GM20431 (cell line): ENCODE measurements at regions not wholly inside any gene's neighbourhood (a gene's known extent, or its start where the extent isn't known, plus 50 kb on each side); places are given as distances from the start of the nearest gene placed in this dataset.
"Not testable (repeated sequence)": the region's sequence is repeated elsewhere in the genome, so short reads cannot be mapped to it uniquely, and the experiment has no call there.

Source experiments
- in situ Hi-C: fragments of 300-500 bp; cut with MseI, MboI; formaldehyde crosslinking; loops from one replicate; pipeline ENCODE4 v1.15.0; 2020; ENCODE audit warnings: low sequenced_read_pairs; ENCODE audit not compliant: unreplicated experiment

DNA sequence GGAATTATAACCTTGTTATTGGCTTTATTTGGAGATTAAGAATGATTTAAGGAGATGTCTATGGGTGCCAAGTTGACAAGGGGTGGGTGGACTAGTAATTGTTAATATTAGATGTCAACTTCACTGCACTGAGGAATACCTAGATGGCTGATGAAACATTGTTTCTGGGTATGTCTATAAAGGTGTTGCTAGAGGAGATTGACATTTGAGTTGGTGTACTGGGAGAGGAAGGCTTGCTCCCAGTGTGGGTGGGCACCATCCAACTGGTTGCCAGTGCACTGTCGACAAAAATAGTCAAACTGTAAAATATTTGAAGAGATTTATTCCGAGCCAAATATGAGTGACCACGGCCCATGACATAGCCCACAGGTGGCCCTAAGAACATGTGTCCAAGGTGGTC, 378.8 kb downstream of the NDFIP2 start:
- in situ Hi-C loops = no loop called here

DNA sequence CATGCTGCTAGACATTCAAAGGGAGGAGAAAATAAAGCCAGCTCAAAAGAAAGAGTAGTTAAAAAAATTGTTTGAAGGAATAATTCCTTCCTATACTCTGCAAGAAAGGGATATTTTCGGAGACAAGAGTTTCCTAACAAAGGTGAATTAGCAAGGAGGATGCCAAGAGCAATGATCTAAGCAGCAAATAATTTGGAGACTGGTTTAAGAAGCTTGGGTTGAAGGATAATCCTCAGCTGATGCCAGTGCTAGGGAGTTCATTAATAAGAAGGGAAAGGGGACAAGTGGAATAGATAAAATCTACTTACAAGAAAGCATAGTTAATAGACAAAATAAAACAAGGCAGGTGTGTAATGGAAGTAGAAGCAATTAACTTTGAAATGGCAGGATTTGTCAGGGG, 372.3 kb downstream of the NDFIP2 start:
- in situ Hi-C loops = no loop called here

- in situ Hi-C loops = no loop called here
Measured at GRCh38 chr13:79851318-79851717, 370.4 kb downstream of the NDFIP2 start.

GRCh38 chr13:79847882-79848592, 367.1 kb downstream of the NDFIP2 start:
- in situ Hi-C loops = no loop called here

GRCh38 chr13:79846386-79846785, 365.4 kb downstream of the NDFIP2 start:
- in situ Hi-C loops = no loop called here

DNA sequence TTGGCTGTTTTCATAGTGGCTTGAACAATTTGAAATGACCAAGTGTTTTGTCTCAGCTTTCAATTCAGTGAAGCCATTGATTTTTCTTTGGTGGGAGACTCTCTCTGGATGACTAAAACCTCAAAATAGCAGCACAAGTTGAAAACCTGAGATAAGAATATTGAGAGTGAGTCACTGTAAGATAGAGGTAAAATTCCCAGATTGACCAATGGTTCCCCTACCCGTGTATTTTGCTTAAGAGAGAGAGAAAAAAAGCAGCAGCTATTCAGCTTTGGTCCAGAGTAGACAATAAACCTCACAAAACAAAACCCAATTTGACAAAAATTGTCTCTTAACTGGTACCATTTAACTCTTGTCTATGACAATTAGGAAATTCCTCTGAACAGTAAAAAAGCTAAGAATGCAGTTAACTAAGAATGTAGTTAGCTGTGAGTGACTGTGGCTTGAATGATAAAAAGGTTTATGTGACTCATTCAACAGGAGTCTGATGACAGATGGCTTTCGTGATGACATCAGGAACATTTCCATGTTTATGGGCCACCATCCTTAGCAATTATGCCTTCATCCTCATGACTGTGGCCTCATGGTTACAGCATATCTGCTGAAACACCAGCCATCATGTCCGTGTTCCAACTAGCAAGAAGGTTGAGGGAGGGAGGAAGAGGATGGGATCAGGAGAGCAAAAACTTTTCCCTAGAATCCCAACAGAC, 356.9 kb downstream of the NDFIP2 start:
- in situ Hi-C loops = no loop called here

- in situ Hi-C loops = not testable (repeated sequence)
Measured at GRCh38 chr13:79836121-79836520, 355.2 kb downstream of the NDFIP2 start.

DNA sequence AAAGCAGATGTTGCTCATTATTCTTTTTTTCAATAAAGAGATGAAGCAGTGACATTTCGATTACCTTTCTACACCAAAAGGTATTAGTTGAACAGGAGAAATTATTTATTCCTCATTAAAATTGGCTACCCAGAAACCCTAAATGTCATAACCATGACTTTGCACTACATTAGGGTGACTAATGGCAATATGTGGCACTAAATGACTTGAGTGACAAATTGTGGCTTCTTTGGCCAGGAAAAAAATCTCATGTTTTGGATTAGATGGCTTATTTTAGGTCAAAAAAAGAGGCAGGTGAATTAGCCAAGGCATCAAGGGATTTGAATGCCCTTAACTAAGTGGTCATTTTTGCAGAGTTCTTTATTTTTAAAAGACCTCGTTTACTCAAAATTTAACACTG, 353.9 kb downstream of the NDFIP2 start:
- in situ Hi-C loops = no loop called here

GRCh38 chr13:79833991-79834390, 353.0 kb downstream of the NDFIP2 start:
- in situ Hi-C loops = no loop called here

DNA sequence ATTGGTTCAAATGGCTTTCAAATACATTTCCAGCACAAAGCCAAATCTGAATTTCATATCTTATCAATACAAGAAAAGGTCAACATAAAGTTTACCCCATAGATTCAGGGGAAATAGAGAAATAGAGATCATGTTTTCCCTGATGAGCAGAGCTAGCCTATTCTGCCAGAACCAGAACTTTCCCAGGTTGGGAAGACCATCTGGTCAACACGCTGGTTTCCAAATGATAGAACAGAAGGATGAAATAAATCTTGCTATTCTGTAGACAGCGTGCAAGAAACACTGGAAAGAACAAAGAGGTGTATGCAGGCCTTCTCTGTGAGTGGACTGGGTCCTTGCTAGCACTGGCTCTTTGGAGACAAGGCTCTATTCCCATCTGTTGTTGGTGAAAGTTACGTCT, 350.6 kb downstream of the NDFIP2 start:
- in situ Hi-C loops = no loop called here

DNA sequence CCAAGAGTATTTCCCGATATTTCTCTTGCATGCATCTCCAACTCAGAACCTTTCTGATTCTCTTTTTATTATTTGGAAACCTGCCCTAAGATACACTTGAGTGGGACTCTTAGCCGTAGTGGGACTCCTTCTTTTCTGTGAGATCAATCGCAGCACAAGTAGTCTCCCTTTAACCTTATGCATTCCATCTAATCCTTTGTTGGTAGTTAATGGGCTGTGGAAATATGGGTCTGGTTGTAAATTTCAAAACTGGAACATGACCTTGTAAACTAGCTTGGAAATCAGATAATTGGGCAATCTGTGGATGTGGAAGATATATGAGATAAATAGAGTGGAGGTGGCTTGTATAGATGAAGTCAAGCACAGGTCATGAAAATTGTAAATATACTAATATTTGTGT, 350.0 kb downstream of the NDFIP2 start:
- in situ Hi-C loops = no loop called here

DNA sequence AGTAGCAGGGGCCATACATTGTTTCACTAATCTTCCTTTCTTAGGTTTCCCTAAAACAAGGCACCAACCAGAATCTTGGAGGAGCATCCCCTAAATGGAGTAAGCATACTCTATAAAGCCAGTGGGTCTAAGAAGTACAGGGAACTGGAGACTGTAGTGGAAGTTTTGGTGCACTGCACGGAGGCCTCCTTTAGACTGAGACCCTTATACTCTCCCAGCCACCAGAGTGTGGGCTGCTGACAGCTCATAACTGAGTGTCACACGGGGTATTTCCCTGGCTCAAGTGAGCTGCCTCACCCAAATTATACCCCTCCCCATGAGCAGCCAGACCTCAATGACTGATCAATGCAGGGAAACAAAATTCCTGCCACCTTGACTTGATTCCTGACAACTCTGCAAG, 349.5 kb downstream of the NDFIP2 start:
- in situ Hi-C loops = no loop called here

GRCh38 chr13:79829880-79830279, 348.9 kb downstream of the NDFIP2 start:
- in situ Hi-C loops = no loop called here

GRCh38 chr13:79825959-79826358, 345.0 kb downstream of the NDFIP2 start:
- in situ Hi-C loops = no loop called here

GRCh38 chr13:79815041-79815440, 334.1 kb downstream of the NDFIP2 start:
- in situ Hi-C loops = no loop called here

GRCh38 chr13:79812070-79812850, 331.3 kb downstream of the NDFIP2 start:
- in situ Hi-C loops = no loop called here

GRCh38 chr13:79811170-79811569, 330.2 kb downstream of the NDFIP2 start:
- in situ Hi-C loops = no loop called here

DNA sequence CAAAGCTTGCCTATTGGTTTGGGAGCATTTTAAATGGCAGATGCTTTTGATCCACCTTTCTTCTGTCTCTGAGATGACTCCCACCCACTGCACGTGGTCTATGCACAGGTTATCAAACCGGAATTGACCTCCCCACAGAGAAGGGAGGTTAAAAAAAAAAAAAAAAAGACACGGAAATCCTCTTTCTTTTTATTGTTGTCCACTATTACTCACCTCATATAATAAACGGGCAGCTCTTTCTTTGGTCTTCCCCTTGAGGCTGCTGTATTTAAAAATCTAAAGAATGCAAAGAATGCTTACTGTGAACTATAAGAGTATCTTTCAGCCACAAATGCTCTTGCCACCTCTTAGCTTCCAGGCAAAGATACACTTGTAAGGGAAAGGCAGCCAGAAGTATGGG, 329.7 kb downstream of the NDFIP2 start:
- in situ Hi-C loops = no loop called here

GRCh38 chr13:79810018-79810417, 329.1 kb downstream of the NDFIP2 start:
- in situ Hi-C loops = no loop called here

DNA sequence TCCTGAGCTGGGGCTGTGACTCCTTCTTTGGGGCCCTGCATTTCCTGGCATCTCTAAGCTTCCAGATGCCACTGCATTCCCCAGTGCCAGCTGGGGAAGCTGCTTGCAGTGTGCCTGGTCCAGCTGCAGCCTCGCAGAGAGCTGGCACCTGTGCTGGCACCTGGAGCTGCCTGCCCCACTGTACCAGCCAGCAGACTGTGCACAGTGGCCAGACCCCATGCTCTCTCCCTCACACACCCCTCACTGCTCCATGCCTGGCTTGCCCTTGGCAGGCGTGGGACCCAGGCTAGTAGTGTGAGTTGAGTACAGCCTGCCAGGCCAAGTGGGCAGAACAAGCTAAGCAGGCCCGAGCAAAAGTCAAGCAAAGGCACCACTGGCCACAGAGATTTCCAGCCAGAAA, 327.5 kb downstream of the NDFIP2 start:
- in situ Hi-C loops = no loop called here

DNA sequence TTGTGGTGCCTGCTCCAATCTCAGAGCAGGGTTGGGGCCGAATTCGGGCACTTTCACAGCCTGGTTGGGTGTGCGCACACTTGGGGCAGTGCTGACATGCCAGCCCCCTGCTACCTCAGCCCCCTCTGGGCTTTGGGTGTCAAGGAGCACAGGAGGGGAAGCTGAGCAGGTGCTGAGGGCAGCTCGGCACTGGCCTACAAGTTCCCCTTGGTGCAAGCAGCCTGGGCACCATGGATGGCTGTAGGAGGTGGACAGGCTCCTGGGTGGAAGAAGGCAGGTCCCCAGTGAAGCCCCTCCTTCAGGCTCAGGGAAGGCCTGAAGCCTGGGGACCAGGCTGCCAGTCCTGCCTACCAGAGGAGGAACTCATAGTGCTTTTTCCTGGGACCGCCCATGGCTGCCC, 326.6 kb downstream of the NDFIP2 start:
- in situ Hi-C loops = no loop called here
